ENCODE measurements at regions not wholly inside any gene's neighbourhood (a gene's known extent, or its start where the extent isn't known, plus 50 kb on each side); places are given as distances from the start of the nearest gene placed in this dataset.
A peak's percentile ranks its signal among the peaks of the same experiment; 100 is the strongest.

DNA sequence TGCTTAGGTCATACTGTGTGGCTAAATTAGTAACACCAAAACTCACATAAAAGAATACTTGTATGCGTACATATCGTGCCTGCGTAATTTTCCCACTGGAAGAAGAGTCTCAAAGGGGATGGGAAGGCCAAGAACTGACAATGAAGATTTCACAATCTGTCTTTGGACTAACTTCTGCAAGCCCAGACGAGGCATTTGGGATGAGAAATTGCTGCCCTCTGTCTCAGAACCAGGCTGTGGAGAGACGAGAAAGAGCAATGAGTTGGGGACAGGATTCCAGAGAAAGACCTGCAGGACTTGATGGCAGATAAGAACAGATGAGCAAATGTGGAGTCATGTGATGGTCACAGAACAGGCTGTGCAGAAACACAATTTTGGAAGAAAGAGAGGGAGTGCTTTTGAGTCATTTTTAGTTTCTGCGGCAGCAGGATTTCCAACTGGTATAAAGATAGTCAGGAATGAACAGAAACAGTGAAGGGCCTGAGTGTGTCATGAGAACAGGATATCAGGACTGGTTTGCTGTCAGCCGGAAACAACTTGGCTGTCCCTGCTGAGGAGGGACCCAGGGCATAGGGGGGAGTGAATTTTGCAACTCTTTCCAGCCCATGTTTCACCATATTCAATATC, 82.7 kb upstream of the CTSC start:
- H3K4me1 ChIP-seq: peaks cover 0 to 49% (median 10%) of the 10 kb centered on the region in 9 donors
- H3K27me3 ChIP-seq: no peaks in the 10 kb centered on the region
- DNase-seq (peak in 1 of 2 donors; percentile 28), ATAC-seq (peak; percentile 80 to 94 (median 90))
- intact Hi-C loops (cut with DNase I): loop anchor here in 3 of 10 donors (2.0 to 5.0 kb wide), 2 partner anchors 83 kb away; partner anchors contain the start of gene CTSC (in 3 of the 3)
- peak overlapping the region; percentile 29 to 86 (median 68) for H3K27ac ChIP-seq
- H3K9me3 ChIP-seq: peaks cover 0 to 5% (median 0%) of the 10 kb centered on the region in 11 donors
- H3K4me3 ChIP-seq: no peak overlapping the region
- no peaks in the 10 kb centered on the region for H3K36me3 ChIP-seq
- TF ChIP-seq, protein P1, sequence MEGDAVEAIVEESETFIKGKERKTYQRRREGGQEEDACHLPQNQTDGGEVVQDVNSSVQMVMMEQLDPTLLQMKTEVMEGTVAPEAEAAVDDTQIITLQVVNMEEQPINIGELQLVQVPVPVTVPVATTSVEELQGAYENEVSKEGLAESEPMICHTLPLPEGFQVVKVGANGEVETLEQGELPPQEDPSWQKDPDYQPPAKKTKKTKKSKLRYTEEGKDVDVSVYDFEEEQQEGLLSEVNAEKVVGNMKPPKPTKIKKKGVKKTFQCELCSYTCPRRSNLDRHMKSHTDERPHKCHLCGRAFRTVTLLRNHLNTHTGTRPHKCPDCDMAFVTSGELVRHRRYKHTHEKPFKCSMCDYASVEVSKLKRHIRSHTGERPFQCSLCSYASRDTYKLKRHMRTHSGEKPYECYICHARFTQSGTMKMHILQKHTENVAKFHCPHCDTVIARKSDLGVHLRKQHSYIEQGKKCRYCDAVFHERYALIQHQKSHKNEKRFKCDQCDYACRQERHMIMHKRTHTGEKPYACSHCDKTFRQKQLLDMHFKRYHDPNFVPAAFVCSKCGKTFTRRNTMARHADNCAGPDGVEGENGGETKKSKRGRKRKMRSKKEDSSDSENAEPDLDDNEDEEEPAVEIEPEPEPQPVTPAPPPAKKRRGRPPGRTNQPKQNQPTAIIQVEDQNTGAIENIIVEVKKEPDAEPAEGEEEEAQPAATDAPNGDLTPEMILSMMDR (IDR thresholded peaks at IDR 0.05): no peak
- WGBS, 2 donors: 48 to 50% methylated on average over 7 of the region's 7 CpGs

DNA sequence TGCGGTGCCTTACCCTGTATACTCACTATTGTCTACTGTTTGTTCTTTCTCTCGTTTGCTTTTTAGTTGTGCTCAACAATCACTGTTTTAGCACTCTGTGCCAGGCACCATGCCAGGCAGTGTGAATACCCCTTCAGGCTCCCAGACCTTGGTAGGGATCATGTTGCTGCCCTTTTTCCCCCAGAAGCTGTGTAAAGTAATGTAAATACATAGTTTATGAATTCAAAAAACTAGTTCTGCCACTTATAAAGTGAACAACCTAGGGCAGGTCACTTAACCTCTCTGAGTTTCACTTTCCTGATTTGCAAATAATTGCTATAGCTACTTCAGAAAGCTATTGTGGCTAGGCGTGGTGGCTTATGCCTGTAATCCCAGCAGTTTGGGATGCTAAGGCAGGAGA, 81.0 kb upstream of the CTSC start:
- Histone ChIP-seq H3K4me1 (peaks cover 0 to 64% (median 15%) of the 10 kb centered on the region in 9 donors), H3K9me3 (peaks cover 0 to 5% (median 0%) of the 10 kb centered on the region in 11 donors), H3K27ac (peak overlapping the region in 1 of 10 donors; percentile 86), H3K4me3 (no peak overlapping the region), H3K36me3 (no peaks in the 10 kb centered on the region), H3K27me3 (no peaks in the 10 kb centered on the region)
- TF ChIP-seq, protein P1 (IDR thresholded peaks at IDR 0.05): no peak
- whole genome bisulfite sequencing, 2 donors: 73 to 90% methylated on average over 3 of the region's 3 CpGs
- intact Hi-C loops (cut with DNase I): no loop called here
- ATAC-seq (no peak), DNase-seq (no peak)

DNA sequence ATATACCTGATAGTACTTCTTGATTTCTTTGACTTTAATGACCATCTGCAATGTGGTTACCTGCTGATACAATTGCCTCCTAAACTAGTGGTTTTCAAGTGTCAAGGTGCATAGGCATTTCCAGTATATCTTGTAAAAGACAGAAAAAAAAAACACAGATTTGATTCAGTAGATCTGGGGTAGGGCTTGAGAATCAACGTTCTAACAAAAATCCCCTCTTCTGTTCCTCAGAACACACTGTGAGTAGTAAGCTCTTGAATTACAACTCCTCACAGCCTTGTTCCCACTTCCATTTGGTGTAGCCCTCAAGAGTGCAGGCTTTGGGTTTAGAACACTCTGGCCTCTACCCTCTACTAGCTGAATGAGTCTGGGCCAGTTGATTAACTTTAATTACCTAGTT, 78.0 kb upstream of the CTSC start:
- H3K9me3 ChIP-seq: peaks cover 0 to 5% (median 0%) of the 10 kb centered on the region in 11 donors
- H3K4me1 ChIP-seq: peaks cover 0 to 48% (median 8%) of the 10 kb centered on the region in 9 donors
- no peak for ATAC-seq
- no peaks in the 10 kb centered on the region for H3K36me3 ChIP-seq
- DNase-seq: no peak
- no peak overlapping the region for H3K4me3 ChIP-seq
- intact Hi-C loops (cut with DNase I): no loop called here
- H3K27me3 ChIP-seq: no peaks in the 10 kb centered on the region
- TF ChIP-seq, protein P1 (IDR thresholded peaks at IDR 0.05): no peak
- H3K27ac ChIP-seq: peak overlapping the region in 2 of 10 donors; percentile 17 to 81
- 78 to 96% methylated on average over 1 of the region's 1 CpG for WGBS, 2 donors

DNA sequence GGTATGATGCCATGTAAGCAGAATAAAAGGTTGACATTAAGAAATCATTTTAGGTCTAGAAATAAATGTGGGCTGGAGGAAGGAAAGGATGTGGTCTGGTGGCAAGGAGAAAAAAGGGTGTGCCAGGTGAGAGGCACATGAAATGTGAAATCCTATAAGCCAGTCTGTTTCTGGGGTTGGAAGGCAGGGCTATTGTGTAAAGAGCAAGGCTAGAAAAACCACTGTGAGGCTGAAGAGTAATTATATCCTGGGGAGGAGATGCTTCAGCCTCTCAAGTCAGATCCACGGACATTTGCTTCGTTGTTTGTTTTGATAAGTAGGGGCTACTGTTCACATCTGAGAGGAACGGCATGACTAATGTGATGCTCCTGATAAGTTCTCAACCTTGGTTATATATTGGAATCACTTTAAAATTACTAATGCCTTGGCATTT, 77.5 kb upstream of the CTSC start:
- DNase-seq (no peak), ATAC-seq (no peak)
- intact Hi-C loops (cut with DNase I): no loop called here
- Histone ChIP-seq H3K4me1 (peaks cover 0 to 43% (median 8%) of the 10 kb centered on the region in 9 donors), H3K4me3 (peak overlapping the region in 1 of 10 donors; percentile 6), H3K27ac (peak overlapping the region in 3 of 10 donors; percentile 17 to 81 (median 29)), H3K36me3 (no peaks in the 10 kb centered on the region), H3K9me3 (peaks cover 0 to 5% (median 0%) of the 10 kb centered on the region in 11 donors), H3K27me3 (no peaks in the 10 kb centered on the region)
- 35 to 59% methylated on average over 3 of the region's 3 CpGs for WGBS, 2 donors
- TF ChIP-seq, protein P1 (IDR thresholded peaks at IDR 0.05): no peak
